ENCODE measurements at regions not wholly inside any gene's neighbourhood (a gene's known extent, or its start where the extent isn't known, plus 50 kb on each side); places are given as distances from the start of the nearest gene placed in this dataset.
A peak's percentile ranks its signal among the peaks of the same experiment; 100 is the strongest.
"Not testable (repeated sequence)": the region's sequence is repeated elsewhere in the genome, so short reads cannot be mapped to it uniquely, and the experiment has no call there.

DNA sequence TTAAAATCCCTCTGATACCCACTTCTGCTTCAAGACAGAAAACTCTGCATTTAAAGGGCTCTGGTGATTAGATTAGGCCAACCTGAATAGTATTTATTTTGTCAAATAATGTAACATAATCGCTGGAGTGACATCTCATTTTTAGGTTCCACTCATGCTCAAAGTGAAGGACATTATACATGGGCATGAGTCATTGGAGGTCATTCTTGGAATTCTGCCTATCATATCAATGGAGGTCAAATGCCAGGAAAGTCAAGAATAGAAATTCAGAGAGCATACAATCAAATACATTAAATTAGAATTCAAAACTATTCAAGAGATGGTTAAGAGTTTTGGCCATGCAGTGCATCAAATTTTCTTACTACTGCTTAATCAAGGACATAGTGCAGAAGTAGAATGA is 50.8 kb upstream of the PRSS1 start:
- no peak for DNase-seq (ENCODE audit: low spot score)

DNA sequence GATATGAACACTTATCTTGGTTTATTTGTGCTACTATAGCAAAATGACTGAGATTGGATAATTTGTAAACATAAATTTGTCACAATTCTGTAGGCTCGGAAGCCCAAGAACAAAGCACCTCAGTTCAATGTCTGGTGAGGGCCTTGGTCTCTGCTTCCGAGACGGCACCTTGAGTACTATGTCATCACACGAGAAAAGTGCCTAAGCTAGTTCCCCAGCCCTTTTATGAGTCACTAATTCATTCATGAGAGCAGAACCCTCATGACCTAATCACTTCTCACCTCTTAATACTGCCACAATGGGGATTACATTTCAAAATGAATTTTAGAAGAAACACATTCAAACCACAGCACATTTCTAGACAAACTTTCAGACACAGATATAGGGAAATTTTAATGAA is 52.0 kb upstream of the PRSS1 start:
- DNase-seq (ENCODE audit: low spot score): no peak

DNA sequence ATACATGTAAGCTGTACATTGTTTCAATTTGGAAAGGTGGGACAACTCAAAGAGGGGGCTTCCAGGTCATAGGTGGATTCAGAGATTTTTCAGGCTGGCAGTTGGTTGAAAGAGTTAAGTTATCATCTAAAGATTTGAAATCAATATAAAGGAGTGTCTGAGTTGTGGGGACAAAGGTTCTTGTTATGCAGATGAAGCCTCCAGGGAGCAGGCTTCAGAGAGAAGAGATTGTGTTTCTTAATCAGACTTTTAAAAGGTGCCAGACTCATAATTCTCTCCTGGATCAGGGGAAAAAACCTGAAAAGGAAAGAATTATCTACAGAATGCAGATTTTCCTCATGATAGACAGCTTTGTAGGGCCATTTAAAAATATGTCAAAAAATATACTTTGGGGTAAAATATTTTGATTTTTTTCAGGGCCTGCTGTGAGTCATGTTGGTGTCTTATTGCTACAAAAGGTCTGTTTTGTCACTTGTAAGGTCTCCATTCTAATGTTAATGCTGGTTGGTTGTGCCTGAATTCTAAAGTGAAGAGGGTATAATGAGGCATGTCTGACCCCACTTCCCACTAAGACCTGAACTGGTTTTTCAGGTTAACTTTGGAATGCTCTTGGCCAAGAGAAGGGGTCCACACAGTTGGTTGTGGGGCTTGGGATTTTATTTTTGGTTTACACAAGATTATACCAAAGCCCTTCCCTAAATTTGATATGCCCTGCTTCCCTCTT is 52.7 kb upstream of the PRSS1 start:
- DNase-seq (ENCODE audit: low spot score): no peak

DNA sequence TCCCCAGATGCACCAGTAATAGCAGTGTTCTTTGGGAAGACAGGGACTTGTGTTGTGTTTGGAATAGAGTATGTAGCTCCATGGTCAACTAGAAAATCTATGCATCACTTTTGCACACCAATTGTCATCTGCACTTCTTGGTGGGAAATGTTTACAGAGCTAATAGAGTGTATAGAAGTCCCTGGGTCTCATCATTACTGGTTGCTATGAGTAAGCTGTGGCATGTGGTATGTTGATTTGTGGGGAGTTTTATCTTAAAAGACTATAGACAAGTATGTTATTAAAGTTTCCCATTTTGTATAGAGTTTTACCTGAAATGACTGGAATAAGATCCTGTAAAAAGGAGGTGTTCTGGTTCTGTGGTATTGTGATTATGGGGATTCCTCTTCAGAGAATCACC is 55.4 kb upstream of the PRSS1 start:
- no peak for DNase-seq (ENCODE audit: low spot score)

DNA sequence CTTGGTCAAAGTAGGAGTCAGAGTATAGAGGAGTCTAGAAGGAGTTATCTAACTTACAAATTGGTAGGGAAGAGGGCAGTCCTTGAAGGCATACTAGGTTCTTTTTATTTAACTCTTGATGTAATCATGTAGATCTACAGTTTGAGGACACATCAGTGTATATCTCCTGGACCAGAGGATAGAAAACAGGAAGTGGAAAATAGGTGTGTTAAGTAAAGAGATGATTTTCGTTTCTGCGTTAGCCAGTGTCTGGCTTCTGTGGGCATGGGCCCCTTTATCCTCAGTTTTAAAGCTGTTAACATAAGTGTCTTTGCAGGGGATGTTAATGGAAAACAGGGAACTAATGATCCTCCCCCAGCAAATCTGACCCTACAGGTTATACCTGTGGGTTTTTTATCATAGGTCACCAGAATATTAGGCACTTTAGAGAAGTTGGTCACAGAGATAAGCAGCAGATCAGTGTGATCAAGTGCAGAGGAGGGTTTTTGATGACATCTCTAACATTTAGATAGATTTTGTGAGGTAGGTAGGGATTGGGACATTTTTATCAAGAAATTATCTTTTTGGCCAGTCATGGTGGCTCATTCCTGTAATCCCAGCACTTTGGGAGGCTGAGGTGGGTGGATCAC is 58.6 kb upstream of the PRSS1 start:
- no peak for DNase-seq (ENCODE audit: low spot score)

DNA sequence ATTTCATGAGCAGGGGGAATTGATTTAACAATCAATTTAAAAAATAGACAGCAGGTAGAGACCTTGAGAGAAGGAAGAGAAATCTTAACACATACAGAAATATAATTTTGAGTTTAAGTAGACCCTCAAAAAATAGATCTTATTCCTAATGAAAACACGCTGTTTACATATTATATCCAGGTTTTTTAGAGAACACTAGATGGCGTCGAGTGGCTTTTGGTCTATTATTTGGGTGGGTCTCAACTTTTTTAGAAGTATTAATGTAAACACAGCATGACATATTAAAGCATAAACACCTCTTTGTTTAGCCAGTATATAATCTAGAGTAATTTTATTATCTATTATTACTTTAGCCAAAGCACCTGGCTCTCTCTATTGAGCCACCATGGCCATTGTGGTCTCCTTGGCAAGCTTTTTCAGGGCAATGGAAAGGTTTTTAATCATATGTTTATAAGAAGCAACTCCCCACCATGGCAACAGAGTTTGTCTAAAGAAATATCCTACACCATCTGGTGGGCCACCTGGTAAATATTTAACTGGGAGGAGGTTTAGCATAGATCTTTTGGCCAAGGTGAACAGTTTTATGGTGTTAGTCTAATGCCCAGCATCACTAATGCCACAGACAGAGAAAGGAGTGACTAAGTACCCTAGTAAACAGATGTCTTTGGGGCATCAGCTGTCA is 59.7 kb upstream of the PRSS1 start:
- no peak for DNase-seq (ENCODE audit: low spot score)

DNA sequence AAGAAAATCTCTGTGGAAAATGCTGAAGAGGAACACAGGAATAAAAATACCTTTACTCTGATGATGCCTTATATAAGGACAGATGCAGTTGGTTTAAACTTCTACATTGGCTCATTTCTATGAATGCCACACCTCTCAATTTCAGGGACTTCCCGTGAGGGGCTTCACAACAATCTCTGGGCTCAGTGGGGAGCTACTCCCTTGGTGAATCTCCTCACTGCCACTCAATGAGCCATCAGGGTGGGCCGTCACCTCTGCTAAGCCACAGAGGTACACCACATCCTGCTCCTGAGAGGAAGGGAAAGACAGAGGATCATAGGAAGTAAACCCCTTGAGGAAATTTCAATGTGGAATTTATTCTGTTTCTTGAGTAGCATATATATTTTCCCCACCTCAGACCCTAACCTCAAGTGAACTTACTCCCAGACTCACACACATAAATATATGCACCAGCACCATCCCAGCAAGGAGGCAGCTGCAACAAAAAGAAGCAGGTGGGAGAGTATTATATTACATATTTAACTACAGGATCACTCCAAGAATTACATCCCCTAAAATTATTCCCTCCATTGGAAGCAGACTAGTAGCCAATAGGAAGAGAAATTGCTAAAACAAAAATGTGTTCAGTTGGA is 63.3 kb upstream of the PRSS1 start:
- no peak for DNase-seq (ENCODE audit: low spot score)

DNA sequence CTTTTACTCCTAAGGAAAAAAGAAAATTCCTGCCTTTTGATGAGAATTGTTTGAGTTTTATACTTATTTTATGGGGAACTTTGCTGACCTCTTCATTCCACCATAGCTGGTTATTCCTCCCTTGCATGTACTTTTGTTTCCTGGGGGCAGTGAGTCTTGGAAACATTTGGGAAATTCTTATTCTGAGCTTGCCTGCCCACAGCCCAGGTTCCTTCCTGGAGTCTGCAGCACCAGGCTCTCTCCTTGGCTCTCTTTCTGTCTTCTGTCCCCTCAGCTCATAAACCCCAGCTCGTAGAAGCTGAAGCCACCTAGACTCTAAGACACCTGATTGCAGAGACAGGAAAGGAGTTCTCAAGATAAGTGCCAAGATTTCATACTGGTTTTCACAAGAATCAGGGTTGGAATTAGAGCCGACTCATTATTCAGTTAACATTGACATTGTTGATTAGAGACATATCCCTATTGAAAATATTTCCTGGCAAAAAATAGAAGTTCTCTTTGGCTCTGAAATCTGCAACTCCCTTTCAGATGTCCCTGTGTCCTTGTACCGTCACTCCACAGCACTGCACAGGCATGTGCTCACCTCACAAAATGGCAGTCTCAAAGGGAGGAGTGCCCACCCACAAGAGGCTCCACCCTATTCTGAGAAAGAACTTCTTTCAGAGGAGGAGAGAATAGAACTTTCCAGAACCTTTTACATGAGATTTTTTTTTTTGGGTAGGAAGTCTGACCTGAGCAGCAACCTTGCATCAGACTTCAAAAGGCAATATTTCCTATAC is 67.8 kb upstream of the PRSS1 start:
- no peak for DNase-seq (ENCODE audit: low spot score)

DNA sequence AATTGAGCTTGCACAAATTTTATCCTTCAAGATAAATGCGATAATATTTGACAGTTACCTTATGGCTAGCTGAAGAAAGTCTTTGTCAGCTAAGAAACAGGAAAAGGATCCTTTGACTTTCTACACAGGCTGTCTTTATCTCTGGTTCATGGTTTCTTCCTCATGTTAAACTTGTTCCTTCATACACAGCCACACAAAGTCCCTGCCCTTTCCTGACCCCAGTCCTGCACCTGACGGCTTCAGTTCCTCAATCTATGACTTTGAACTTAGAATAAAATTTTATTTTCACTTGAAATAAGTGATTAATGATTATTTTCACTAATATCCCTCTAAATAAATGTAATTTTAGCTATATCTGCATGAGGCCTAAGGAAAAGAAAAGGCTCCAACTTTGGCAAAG is 77.8 kb upstream of the PRSS1 start:
- no peak for DNase-seq (ENCODE audit: low spot score)

DNA sequence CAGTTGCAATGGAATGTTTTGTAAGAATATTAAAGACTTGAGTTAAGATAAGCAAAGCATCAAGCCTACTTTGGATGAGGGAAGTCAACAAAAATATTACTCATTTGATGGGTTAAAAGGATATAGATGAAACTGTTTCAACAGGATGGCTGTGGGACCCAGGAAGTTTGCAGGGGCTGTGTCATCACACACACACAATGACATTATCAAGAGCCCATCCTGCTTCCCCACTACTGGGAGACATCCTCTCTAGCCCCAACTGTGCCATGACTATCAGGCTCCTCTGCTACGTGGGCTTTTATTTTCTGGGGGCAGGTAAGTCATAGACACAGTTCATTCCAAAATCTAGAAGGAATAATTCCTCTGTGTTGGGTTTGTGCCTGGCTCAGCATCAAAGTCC is 78.8 kb upstream of the PRSS1 start:
- DNase-seq (ENCODE audit: low spot score): no peak

DNA sequence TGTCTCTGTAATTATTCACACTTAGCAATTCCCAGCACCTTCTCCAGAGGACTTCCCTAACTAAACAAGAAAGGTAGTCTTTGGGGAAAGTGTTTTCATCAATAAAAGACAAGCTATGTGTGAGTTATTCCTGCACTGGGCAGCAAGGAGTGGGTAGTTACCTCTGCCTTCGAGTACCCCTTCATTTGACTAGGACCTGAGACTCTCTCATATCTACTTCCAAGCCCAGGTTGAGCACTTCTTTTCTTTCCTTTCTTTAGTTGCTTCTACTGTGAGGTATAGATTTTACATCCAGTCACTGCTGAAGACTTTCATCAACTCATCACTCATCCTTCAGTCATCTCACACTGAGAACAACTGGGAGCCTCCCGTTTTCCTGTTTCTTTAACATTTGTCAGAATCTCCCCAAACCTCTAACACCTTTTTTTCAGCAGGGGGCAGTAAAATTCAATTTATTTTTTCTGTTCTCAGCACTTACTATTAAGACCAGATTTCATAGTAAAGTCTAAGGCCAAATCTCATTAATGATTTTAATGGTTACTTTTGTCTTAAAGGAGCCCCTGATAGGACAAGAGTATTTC is 80.1 kb upstream of the PRSS1 start:
- peak; percentile 26 for DNase-seq (ENCODE audit: low spot score)

DNA sequence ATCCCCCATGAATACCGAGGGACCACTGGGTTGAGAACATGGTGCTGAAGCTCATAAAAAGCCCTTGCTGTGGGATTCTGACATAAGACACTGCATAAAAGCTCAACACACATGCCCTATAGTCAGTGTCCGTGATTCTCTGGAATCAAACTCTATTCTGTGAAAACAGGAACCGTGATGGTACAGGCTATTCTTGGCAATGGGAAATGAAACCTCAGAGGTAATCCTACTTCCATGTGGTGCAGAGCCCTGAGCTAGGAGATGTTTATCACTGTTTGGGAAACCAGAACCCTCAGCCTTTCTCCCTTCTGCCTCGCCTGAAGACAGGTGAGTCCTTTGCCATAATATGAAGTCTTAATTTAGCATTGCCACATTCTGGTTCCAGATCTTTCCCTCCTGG is 80.8 kb upstream of the PRSS1 start:
- no peak for DNase-seq (ENCODE audit: low spot score)

DNA sequence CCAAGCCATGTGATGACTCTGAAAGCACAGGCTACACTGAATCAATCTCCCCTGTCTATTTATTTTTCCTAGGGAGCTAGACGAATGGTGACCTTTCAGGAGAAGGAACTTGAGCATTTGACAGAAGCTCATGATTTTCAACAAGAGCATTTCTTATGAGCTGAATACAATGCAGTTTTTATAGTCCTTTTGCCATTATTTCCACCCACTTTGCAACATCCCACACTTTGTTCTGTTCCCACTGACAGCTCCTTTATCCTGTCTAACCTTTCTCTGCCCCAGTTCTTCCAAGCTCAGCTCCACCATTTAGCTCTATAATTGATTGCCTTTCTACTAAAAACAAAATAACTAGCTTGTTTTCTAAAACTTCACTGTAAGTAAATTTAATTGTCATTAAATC is 91.9 kb upstream of the PRSS1 start:
- no peak for DNase-seq (ENCODE audit: low spot score)

DNA sequence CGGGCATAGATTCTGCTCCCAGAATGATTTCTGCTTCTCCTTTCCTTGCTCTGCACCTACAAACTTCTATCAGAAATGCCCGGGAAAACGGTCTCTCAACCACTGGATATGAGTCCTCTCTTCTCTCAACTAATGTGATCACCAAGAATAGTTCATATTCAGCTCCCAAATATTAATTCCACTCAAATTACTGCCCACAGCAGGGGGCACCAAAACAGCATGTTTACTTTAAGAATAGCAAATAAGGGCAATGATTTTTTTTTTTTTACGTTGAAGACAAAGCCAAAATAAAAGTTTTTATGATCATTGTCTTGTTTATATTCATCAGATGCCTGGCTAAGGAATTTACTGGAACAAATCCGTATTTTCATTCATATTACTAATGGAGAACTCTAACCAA is 94.9 kb upstream of the PRSS1 start:
- DNase-seq (ENCODE audit: low spot score): no peak

DNA sequence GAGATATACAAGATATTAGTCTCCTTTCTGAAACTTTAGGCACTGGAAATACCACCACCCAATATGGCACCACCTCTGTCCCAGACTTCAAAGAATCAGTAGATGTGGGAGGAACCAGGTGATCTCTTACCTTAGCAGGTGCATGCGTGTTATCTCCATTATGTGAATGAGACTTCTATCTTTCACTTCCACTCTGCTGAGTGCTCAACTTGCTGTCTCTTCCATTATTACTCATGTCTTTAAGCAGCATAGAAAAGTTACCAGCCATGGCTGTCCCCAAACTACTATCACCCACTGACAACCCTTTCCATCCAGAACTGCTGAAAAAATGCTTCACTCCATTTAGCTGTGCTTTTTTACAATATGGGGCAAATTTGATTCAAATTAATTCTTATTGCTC is 101.5 kb upstream of the PRSS1 start:
- no peak for DNase-seq (ENCODE audit: low spot score)

DNA sequence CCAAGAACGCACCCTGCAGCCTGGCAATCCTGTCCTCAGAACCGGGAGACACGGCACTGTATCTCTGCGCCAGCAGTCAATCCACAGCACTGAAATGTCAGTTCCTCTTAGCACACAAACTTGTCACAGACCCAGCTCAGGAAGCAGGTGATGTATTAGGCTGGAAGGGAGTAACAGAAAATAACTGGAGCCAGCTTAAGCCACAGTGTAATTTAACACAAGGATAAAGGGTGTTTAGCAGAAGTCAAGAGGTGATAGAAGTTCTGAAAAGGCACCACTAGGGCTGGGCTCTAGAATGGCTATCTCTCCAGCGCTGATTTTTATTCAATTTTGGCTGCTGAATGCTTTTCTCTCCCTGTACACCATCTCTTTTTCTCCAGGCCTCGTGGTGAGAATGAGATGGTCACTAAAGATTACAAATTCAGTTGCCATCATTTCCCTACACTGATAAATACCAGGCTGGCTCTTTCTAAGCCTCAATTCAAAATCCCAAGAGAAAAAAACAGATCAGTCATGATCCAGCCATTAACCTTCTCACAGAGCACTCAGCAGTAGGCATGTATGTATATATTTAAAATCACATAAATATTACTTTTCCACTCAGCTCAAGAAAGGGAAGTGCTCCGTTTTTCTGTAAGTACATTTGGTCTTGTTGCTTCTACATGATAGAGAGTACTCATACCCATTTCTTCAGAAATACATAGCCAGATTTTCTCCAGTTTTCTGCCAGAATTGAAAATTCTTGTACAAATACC is 102.7 kb upstream of the PRSS1 start:
- DNase-seq (ENCODE audit: low spot score): no peak

DNA sequence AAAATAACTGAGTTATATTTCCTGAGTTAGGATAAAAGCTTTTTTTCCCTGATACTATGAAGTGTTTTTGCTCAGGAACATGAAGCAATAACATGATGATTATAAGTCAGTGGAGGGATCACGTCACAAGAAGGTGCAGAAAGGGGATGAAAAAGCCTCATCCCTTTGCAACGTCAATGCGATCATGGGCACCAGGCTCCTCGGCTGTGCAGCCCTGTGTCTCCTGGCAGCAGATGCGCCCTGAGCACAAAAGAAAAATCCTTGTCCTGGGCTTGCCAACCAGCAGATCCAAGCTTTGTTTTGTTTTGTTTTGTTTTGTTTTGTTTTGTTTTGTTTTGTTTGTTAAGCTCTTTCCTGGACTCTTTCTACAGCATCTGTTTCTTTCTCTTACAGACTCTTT is 103.5 kb upstream of the PRSS1 start:
- DNase-seq (ENCODE audit: low spot score): no peak

DNA sequence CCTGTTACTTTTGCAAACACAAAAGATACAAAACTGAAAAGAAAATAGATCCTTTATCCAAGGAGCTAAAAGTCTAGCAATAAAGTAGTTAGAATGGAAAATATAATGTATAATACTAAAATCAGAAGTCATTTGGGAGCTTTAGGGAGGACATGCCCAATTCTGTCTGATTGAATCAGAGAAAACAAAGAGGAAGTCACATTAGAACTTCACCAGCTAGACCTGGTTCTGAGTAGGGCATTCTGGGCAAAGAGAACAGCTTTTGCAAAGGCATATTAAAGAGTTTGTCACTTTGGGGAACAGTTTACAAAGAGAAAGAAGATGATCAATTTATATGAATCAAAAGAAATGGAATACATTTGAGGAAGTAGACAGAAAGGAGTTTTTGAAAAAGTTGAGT is 107.0 kb upstream of the PRSS1 start:
- no peak for DNase-seq (ENCODE audit: low spot score)

DNA sequence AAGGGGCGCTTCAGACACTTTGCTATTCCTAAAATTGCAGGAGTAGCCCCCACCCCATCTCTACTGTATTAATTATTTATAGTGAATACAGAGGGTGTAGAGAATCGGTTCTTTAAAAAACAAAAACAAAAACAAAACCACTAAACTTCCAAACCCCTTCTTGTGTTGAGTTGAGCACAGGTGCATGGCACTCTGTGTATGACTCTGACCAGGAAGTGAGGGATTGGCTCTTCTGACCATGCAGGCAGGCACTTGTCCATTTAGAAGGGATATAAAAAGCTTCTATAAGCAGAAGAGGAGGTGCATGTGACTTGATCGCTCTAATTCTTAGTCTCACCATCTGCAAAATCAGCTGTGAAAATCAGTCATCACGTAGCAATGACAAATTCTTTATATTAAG is 108.0 kb upstream of the PRSS1 start:
- not testable (repeated sequence) for DNase-seq (ENCODE audit: low spot score)

DNA sequence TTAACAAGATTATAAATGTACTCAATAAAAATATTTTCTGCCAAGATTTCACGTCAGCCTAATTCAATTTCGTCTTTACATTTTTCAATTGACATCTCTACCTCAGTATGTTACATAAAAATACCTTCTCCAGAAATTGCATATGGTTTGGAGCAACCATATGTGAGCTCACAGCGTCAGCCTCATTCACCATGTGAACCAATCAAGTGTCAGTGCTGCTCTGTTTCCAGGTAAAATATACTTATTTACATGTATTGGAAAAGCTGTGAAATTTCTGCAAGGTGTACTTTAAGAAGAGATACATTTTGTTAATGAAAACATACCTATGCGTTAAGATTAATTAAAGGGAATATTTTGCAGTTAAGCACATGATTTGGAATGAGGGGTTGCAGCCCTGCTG is 110.7 kb upstream of the PRSS1 start:
- DNase-seq (ENCODE audit: low spot score): no peak

DNA sequence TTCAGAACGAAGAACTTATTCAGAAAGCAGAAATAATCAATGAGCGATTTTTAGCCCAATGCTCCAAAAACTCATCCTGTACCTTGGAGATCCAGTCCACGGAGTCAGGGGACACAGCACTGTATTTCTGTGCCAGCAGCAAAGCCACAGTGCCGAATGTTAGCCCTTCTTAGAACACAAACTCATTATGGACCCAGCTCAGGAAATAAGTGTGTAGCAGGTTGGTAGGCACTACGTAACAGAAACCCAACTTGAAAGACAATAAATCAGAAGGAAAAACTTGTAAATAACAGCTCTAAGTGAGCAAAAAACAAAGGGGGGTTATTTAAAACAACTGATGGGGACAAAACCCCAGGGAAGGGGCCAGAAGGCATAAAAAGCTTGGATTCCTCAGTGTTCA is 112.0 kb upstream of the PRSS1 start:
- no peak for DNase-seq (ENCODE audit: low spot score)
